H9 (cell line): ENCODE measurements at regions not wholly inside any gene's neighbourhood (a gene's known extent, or its start where the extent isn't known, plus 50 kb on each side); places are given as distances from the start of the nearest gene placed in this dataset.

ENCODE experiments used
- DNase-seq: peaks from one replicate; pipeline ENCODE4 v3.0.0-alpha.2; 2017
- H2AFZ ChIP-seq: one replicate; pipeline ENCODE4 v1.6.1; 2013; ENCODE audit warnings: mild to moderate bottlenecking, low read length, control low read depth, moderate library complexity
- H2AK5ac ChIP-seq: 2 replicates; pipeline ENCODE4 v1.6.1; 2013; ENCODE audit warnings: low read length, control low read depth, mixed read lengths; ENCODE audit not compliant: insufficient read length
- H2BK120ac ChIP-seq: one replicate; pipeline ENCODE4 v1.6.1; 2013; ENCODE audit warnings: low read depth, mild to moderate bottlenecking, low read length, control low read depth, inconsistent platforms; ENCODE audit not compliant: poor library complexity, severe bottlenecking
- H2BK12ac ChIP-seq: 2 replicates; pipeline ENCODE4 v1.6.1; 2013; ENCODE audit warnings: low read length, control low read depth, mixed read lengths, low read depth; ENCODE audit not compliant: insufficient read length
- H2BK15ac ChIP-seq: 2 replicates; pipeline ENCODE4 v1.6.1; 2013; ENCODE audit warnings: low read depth, low read length, control low read depth
- H2BK20ac ChIP-seq: one replicate; pipeline ENCODE4 v1.6.1; 2013; ENCODE audit warnings: low read depth, mild to moderate bottlenecking, low read length, control low read depth, inconsistent platforms; ENCODE audit not compliant: poor library complexity, severe bottlenecking
- H2BK5ac ChIP-seq: 2 replicates; pipeline ENCODE4 v1.6.1; 2013; ENCODE audit warnings: low read length, control low read depth, mixed read lengths; ENCODE audit not compliant: insufficient read length
- H3K14ac ChIP-seq: 2 replicates; pipeline ENCODE4 v1.6.1; 2013; ENCODE audit warnings: low read length, control low read depth; ENCODE audit not compliant: insufficient read depth
- H3K18ac ChIP-seq: 2 replicates; pipeline ENCODE4 v1.6.1; 2013; ENCODE audit warnings: low read depth, mild to moderate bottlenecking, mixed read lengths, low read length, control low read depth; ENCODE audit not compliant: insufficient read length
- H3K23ac ChIP-seq: 2 replicates; pipeline ENCODE4 v1.6.1; 2013; ENCODE audit warnings: low read length, control low read depth, mixed read lengths, low read depth; ENCODE audit not compliant: insufficient read length
- H3K23me2 ChIP-seq: 2 replicates; pipeline ENCODE4 v1.6.1; 2013; ENCODE audit warnings: low read depth, mild to moderate bottlenecking, mixed read lengths, low read length, control low read depth; ENCODE audit not compliant: insufficient read length, poor library complexity, severe bottlenecking
- H3K27ac ChIP-seq: 2 replicates; pipeline ENCODE4 v1.5.1; 2013; ENCODE audit warnings: low read length, control low read depth, mixed read lengths, low read depth; ENCODE audit not compliant: insufficient read length
- H3K27me3 ChIP-seq: 2 replicates; pipeline ENCODE4 v1.6.1; 2013; ENCODE audit warnings: low read length, control low read depth, inconsistent platforms; ENCODE audit not compliant: insufficient read depth
- H3K4ac ChIP-seq: 2 replicates; pipeline ENCODE4 v1.6.1; 2013; ENCODE audit warnings: low read depth, mild to moderate bottlenecking, control low read depth, inconsistent platforms, low read length, moderate library complexity
- H3K4me1 ChIP-seq: 2 replicates; pipeline ENCODE4 v1.6.1; 2013; ENCODE audit warnings: low read length, control low read depth, inconsistent platforms; ENCODE audit not compliant: insufficient read depth
- H3K4me2 ChIP-seq: 2 replicates; pipeline ENCODE4 v1.6.1; 2013; ENCODE audit warnings: low read length, control low read depth, mixed read lengths; ENCODE audit not compliant: insufficient read length, insufficient read depth
- H3K56ac ChIP-seq: 2 replicates; pipeline ENCODE4 v1.6.1; 2013; ENCODE audit warnings: low read depth, mild to moderate bottlenecking, mixed read lengths, low read length, control low read depth; ENCODE audit not compliant: insufficient read length
- H3K79me1 ChIP-seq: 2 replicates; pipeline ENCODE4 v1.6.1; 2013; ENCODE audit warnings: low read depth, mild to moderate bottlenecking, moderate library complexity, low read length, control low read depth, inconsistent platforms; ENCODE audit not compliant: insufficient read depth, poor library complexity, severe bottlenecking
- H3K79me2 ChIP-seq: 2 replicates; pipeline ENCODE4 v1.6.1; 2013; ENCODE audit warnings: low read length, control low read depth, inconsistent platforms; ENCODE audit not compliant: insufficient read depth
- H3K9ac ChIP-seq: 2 replicates; pipeline ENCODE4 v1.6.1; 2013; ENCODE audit warnings: low read length, control low read depth, mixed read lengths; ENCODE audit not compliant: insufficient read length; ENCODE audit errors: extremely low read depth
- H3K9me3 ChIP-seq: one replicate; pipeline ENCODE4 v1.6.1; 2013; ENCODE audit warnings: low read depth, low read length, inconsistent platforms; ENCODE audit not compliant: control insufficient read depth
- H3T11ph ChIP-seq: one replicate; pipeline ENCODE4 v1.6.1; 2013; ENCODE audit warnings: mild to moderate bottlenecking, low read length, control low read depth, inconsistent platforms
- H4K20me1 ChIP-seq: one replicate; pipeline ENCODE4 v1.6.1; 2013; ENCODE audit not compliant: control insufficient read depth, insufficient read length, insufficient read depth
- H4K5ac ChIP-seq: 2 replicates; pipeline ENCODE4 v1.6.1; 2013; ENCODE audit warnings: low read depth, mild to moderate bottlenecking, mixed read lengths, low read length, control low read depth; ENCODE audit not compliant: insufficient read length
- H4K8ac ChIP-seq: replicated peaks from 2 replicates; pipeline ENCODE4 v1.6.1; 2013; ENCODE audit warnings: low read length, control low read depth, mixed read lengths, low read depth; ENCODE audit not compliant: insufficient read length
- H4K91ac ChIP-seq: 2 replicates; pipeline ENCODE4 v1.6.1; 2013; ENCODE audit warnings: low read depth, mild to moderate bottlenecking, moderate library complexity, mixed read lengths, low read length, control low read depth; ENCODE audit not compliant: insufficient read length
- H3K27ac Mint-ChIP-seq, 3 experiments: 2 replicates in 2 of 3; 3 replicates in 1 of 3; pipeline ENCODE4 v1.8.0; 2020 to 2021; ENCODE audit warnings: mixed read lengths in 3 of 3, mild to moderate bottlenecking in 1 of 3, moderate library complexity in 1 of 3
- H3K27me3 Mint-ChIP-seq: 2 replicates; pipeline ENCODE4 v1.8.0; 2021; ENCODE audit warnings: low read depth, mild to moderate bottlenecking, moderate library complexity, mixed read lengths
- H3K36me3 Mint-ChIP-seq, 3 experiments: 2 replicates in 2 of 3; 3 replicates in 1 of 3; pipeline ENCODE4 v1.8.0; 2020 to 2021; ENCODE audit warnings: low read depth in 3 of 3, mixed read lengths in 3 of 3; ENCODE audit not compliant: insufficient read depth in 1 of 3
- H3K4me1 Mint-ChIP-seq, 2 experiments: 2 replicates each; pipeline ENCODE4 v1.8.0; 2020; ENCODE audit warnings: mixed read lengths in 2 of 2
- H3K4me3 Mint-ChIP-seq, 2 experiments: 2 replicates in 1 of 2; 3 replicates in 1 of 2; pipeline ENCODE4 v1.8.0; 2020 to 2021; ENCODE audit warnings: mild to moderate bottlenecking in 2 of 2, mixed read lengths in 2 of 2, moderate library complexity in 1 of 2
- H3K9me3 Mint-ChIP-seq, 2 experiments: 2 replicates in 1 of 2; 3 replicates in 1 of 2; pipeline ENCODE4 v1.8.0; 2020; ENCODE audit warnings: mild to moderate bottlenecking in 2 of 2, mixed read lengths in 2 of 2, moderate library complexity in 1 of 2
- CTCF ChIP-seq: fragments of 200-600 bp; sonication (generic); conservative IDR thresholded peaks from 3 replicates; pipeline ENCODE4 v1.8.0; 2021; ENCODE audit warnings: antibody characterized with exemption, mild to moderate bottlenecking
- WGBS: extraction: QIAGEN DNeasy Blood & Tissue Kit; methylation state at CpG from one replicate; pipeline ENCODE4 v1.1.7; 2013; ENCODE audit warnings: missing lambda C conversion rate, low lambda C conversion rate, mixed read lengths; ENCODE audit not compliant: insufficient read length; ENCODE audit errors: extremely low coverage; 5-methylcytosine and 5-hydroxymethylcytosine counted together

- H2BK12ac ChIP-seq: no peak overlapping the region
Measured at GRCh38 chrX:116339407-116339806, 97.0 kb upstream of the SLC6A14 start.

More at GRCh38 chrX:116339407-116339806, 97.0 kb upstream of the SLC6A14 start:
- no peak overlapping the region for H3T11ph ChIP-seq
- no peaks in the 10 kb centered on the region for H3K79me2 ChIP-seq
- H2BK20ac ChIP-seq: no peak overlapping the region
- peaks cover 0 to 8% (median 0%) of the 10 kb centered on the region in 3 experiments; a peak in 2 of 7 replicates for H3K36me3 Mint-ChIP-seq
- no peak overlapping the region for H2BK120ac ChIP-seq
- H3K27ac Mint-ChIP-seq: no peak overlapping the region
- no CpG with 5 or more reads among the region's 1 CpG for WGBS
- no peaks in the 10 kb centered on the region for H4K20me1 ChIP-seq
- no peak overlapping the region for H3K4me3 Mint-ChIP-seq
- no peaks in the 10 kb centered on the region for H3K79me1 ChIP-seq
- H3K4me2 ChIP-seq: no peak overlapping the region
- H3K9ac ChIP-seq: no peak overlapping the region
- no peak overlapping the region for H3K4ac ChIP-seq
- H3K27ac ChIP-seq: no peak overlapping the region
- H4K91ac ChIP-seq: no peak overlapping the region
- H3K4me1 ChIP-seq: no peaks in the 10 kb centered on the region
- H3K27me3 ChIP-seq: no peaks in the 10 kb centered on the region
- peaks cover 3 to 15% of the 10 kb centered on the region in 2 experiments; a peak in 4 of 5 replicates for H3K9me3 Mint-ChIP-seq
- no peak overlapping the region for H2AFZ ChIP-seq
- no peak for DNase-seq
- no peaks in the 10 kb centered on the region; a peak in 2 of 4 replicates for H3K4me1 Mint-ChIP-seq
- no peak for TF ChIP-seq CTCF
- H4K8ac ChIP-seq: no peak overlapping the region
- H3K18ac ChIP-seq: no peak overlapping the region
- H3K9me3 ChIP-seq: no peaks in the 10 kb centered on the region
- H3K14ac ChIP-seq: no peak overlapping the region
- H2BK15ac ChIP-seq: no peak overlapping the region
- H4K5ac ChIP-seq: no peak overlapping the region
- no peaks in the 10 kb centered on the region for H3K27me3 Mint-ChIP-seq
- H2AK5ac ChIP-seq: no peak overlapping the region
- H3K23ac ChIP-seq: no peak overlapping the region
- H2BK5ac ChIP-seq: no peak overlapping the region
- no peak overlapping the region for H3K56ac ChIP-seq
- no peaks in the 10 kb centered on the region for H3K23me2 ChIP-seq
